A549 (cell line): ENCODE measurements at regions not wholly inside any gene's neighbourhood (a gene's known extent, or its start where the extent isn't known, plus 50 kb on each side); places are given as distances from the start of the nearest gene placed in this dataset.

Experiments used
- ATAC-seq, 2 experiments: fragments of 200-7000 bp in 1 of 2; fragments of >200 bp in 1 of 2; cut with Nextera tagmentation in 1 of 2; cut with Tn5 transposase in 1 of 2; 3 replicates each; pipeline versions ENCODE4 v1.8.0 to v1.9.1; 2018 to 2020; ENCODE audit warnings: mild to moderate bottlenecking in 1 of 2, moderate library complexity in 1 of 2
- CTCF ChIA-PET: fragments of 300-600 bp; sonication (Branson Sonifier 250); formaldehyde crosslinking; extraction: SDS; loops from one replicate; lab custom pipeline; 2021; ENCODE audit warnings: antibody characterized with exemption, inconsistent platforms; lab: Yijun Ruan, JAX
- POLR2A ChIA-PET: fragments of 350-600 bp; formaldehyde crosslinking; extraction: SDS; loops from one replicate; lab custom pipeline; 2021; ENCODE audit warnings: antibody characterized with exemption, inconsistent platforms; lab: Yijun Ruan, JAX
- DNase-seq, 2 experiments: peaks; one replicate each; pipeline versions ENCODE4 v3.0.0 to v3.0.0-alpha.2; 2011 to 2016; ENCODE audit warnings: low read depth in 1 of 2, low spot score in 1 of 2
- FAIRE-seq: peaks from 2 replicates; lab custom pipeline; 2011; peaks lifted over from hg19 to GRCh38; lab: Jason Lieb, UNC
- H3K27ac ChIP-seq, 2 experiments: fragments of >200 bp; sonication (Bioruptor Twin); formaldehyde crosslinking; 3 replicates each; pipeline ENCODE4 v1.5.1; 2016 to 2017
- H3K4me1 ChIP-seq: fragments of >200 bp; sonication (Bioruptor Twin); formaldehyde crosslinking; 3 replicates; pipeline ENCODE4 v1.6.1; 2016
- H3K4me2 ChIP-seq: fragments of >200 bp; sonication (Bioruptor Twin); formaldehyde crosslinking; 3 replicates; pipeline ENCODE4 v1.6.1; 2016
- H3K4me3 ChIP-seq: fragments of >200 bp; sonication (Bioruptor Twin); formaldehyde crosslinking; 3 replicates; pipeline ENCODE4 v1.5.1; 2016
- H3K9me3 ChIP-seq: fragments of >200 bp; sonication (Bioruptor Twin); formaldehyde crosslinking; 3 replicates; pipeline ENCODE4 v1.6.1; 2016
- CEBPB ChIP-seq, 2 experiments: fragments of >200 bp in 1 of 2; sonication (Bioruptor Twin) in 1 of 2; formaldehyde crosslinking in 1 of 2; IDR thresholded peaks; 2 replicates each; pipeline ENCODE4 v1.6.1; 2012 to 2016
- CHD2 ChIP-seq: fragments of 150-350 bp; IDR thresholded peaks from 2 replicates; pipeline ENCODE4 v1.6.1; 2014; ENCODE audit warnings: low read length; ENCODE audit not compliant: partially characterized antibody
- E2F6 ChIP-seq: IDR thresholded peaks from 2 replicates; pipeline ENCODE4 v1.6.1; 2012; ENCODE audit warnings: low read depth, borderline replicate concordance
- EHF ChIP-seq: fragments of 250-450 bp; sonication (Bioruptor Pico); IDR thresholded peaks from 2 replicates; pipeline ENCODE4 v1.5.0; 2020; ENCODE audit warnings: mild to moderate bottlenecking
- EHMT2 ChIP-seq: fragments of 200-600 bp; sonication (generic); IDR thresholded peaks from 2 replicates; pipeline ENCODE4 v1.6.1; 2016; ENCODE audit warnings: antibody characterized with exemption, low read depth, mild to moderate bottlenecking, moderate library complexity
- ELK1 ChIP-seq: fragments of 150-350 bp; IDR thresholded peaks from 2 replicates; pipeline ENCODE4 v1.6.1; 2014; ENCODE audit warnings: low read depth, mild to moderate bottlenecking, low read length
- FOSL2 ChIP-seq, 2 experiments: fragments of 450-650 bp in 1 of 2; fragments of >200 bp in 1 of 2; sonication (Bioruptor Twin) in 1 of 2; formaldehyde crosslinking; IDR thresholded peaks; 2 replicates each; pipeline versions ENCODE4 v1.5.0 to v1.6.1; 2016 to 2020; ENCODE audit warnings: mild to moderate bottlenecking in 1 of 2, moderate library complexity in 1 of 2
- HEYL ChIP-seq: fragments of 250-450 bp; sonication (Bioruptor Pico); IDR thresholded peaks from 2 replicates; pipeline ENCODE4 v1.8.0; 2021; ENCODE audit warnings: mild to moderate bottlenecking, moderate library complexity
- HOXB13 ChIP-seq: fragments of 250-450 bp; sonication (Bioruptor Pico); IDR thresholded peaks from 2 replicates; pipeline ENCODE4 v1.5.0; 2020; ENCODE audit warnings: low read depth, mild to moderate bottlenecking, moderate library complexity
- MAX ChIP-seq: IDR thresholded peaks from 2 replicates; pipeline ENCODE4 v1.6.1; 2012
- RCOR1 ChIP-seq: fragments of 150-350 bp; IDR thresholded peaks from 2 replicates; pipeline ENCODE4 v1.6.1; 2014; ENCODE audit warnings: antibody characterized with exemption, low read length, low read depth
- SREBF2 ChIP-seq: fragments of 450-650 bp; IDR thresholded peaks from 2 replicates; pipeline ENCODE4 v1.6.1; 2014; ENCODE audit warnings: mild to moderate bottlenecking, moderate library complexity
- ZFP36 ChIP-seq: fragments of 450-650 bp; IDR thresholded peaks from 2 replicates; pipeline ENCODE4 v1.6.1; 2014; ENCODE audit warnings: borderline replicate concordance; ENCODE audit not compliant: partially characterized antibody
- ZNF302 ChIP-seq: fragments of 250-450 bp; sonication (Bioruptor Pico); IDR thresholded peaks from 2 replicates; pipeline ENCODE4 v1.9.0; 2021; ENCODE audit warnings: inconsistent platforms, mild to moderate bottlenecking, moderate library complexity
- ZSCAN20 ChIP-seq: fragments of 250-450 bp; sonication (Bioruptor Pico); IDR thresholded peaks from 2 replicates; pipeline ENCODE4 v1.8.0; 2022; ENCODE audit warnings: mild to moderate bottlenecking, moderate library complexity
- whole genome bisulfite sequencing: methylation state at CpG from one replicate; pipeline ENCODE4 v1.1.6; 2017; ENCODE audit errors: missing lambda C conversion rate; 5-methylcytosine and 5-hydroxymethylcytosine counted together

- H3K27ac ChIP-seq = peak overlapping the region; percentile 74 to 85
- ATAC-seq (no peak), FAIRE-seq (no peak), DNase-seq (peak in 1 of 2 experiments; percentile 48)
- H3K4me1 ChIP-seq = peaks cover 53% of the 10 kb centered on the region
- no peak overlapping the region for H3K4me3 ChIP-seq
- no peaks in the 10 kb centered on the region for H3K9me3 ChIP-seq
- H3K4me2 ChIP-seq = peak overlapping the region; percentile 69
- TF ChIP-seq ZNF302 (no peak), ZSCAN20 (CRISPR knock-in tag) (no peak), FOSL2 (IDR thresholded peaks at IDR 0.05) (no peak), FOSL2 (CRISPR knock-in tag; IDR thresholded peaks at IDR 0.05) (peak; percentile 42), EHMT2 (no peak), MAX (no peak), EHF (no peak)
- POLR2A ChIA-PET = no interaction called here
- 55% methylated on average over 2 of the region's 2 CpGs for WGBS
- CTCF ChIA-PET = no interaction called here
These were observed 81.6 kb upstream of the CD55 start for GRCh38 chr1:207239874-207240273.

- Histone ChIP-seq H3K27ac (peak overlapping the region; percentile 74 to 85), H3K4me1 (peaks cover 57% of the 10 kb centered on the region), H3K4me3 (no peak overlapping the region), H3K4me2 (peak overlapping the region; percentile 69), H3K9me3 (no peaks in the 10 kb centered on the region)
- TF ChIP-seq EHMT2 (no peak), E2F6 (peak; percentile 66; the same call in 1 of the 2 replicates), HEYL (CRISPR knock-in tag) (no peak), MAX (peak; percentile 78), CHD2 (no peak), FOSL2 (IDR thresholded peaks at IDR 0.05) (no peak), FOSL2 (CRISPR knock-in tag; IDR thresholded peaks at IDR 0.05) (peak; percentile 63)
- ATAC-seq = peak; percentile 39 to 64; a peak in 4 of 6 replicates
- peak in 1 of 2 experiments; percentile 69 for DNase-seq
- 36% methylated on average over 5 of the region's 5 CpGs for WGBS
- no peak for FAIRE-seq
- ChIA-PET POLR2A (interaction anchor here (1.2 kb wide), 1 partner anchor 81 kb away, joined by 3 read pairs; the partner anchor contains the start of gene CD55), CTCF (no interaction called here)
These were observed 81.0 kb upstream of the CD55 start for GRCh38 chr1:207240325-207241101.

GRCh38 chr1:207241164-207241934 lies 80.1 kb upstream of the CD55 start:
- ChIA-PET POLR2A (interaction anchor here (1.2 kb wide), 1 partner anchor 80 kb away, joined by 3 read pairs; the partner anchor contains the start of gene CD55), CTCF (no interaction called here)
- FAIRE-seq = no peak
- ATAC-seq = peak; percentile 45 to 68; a peak in 5 of 6 replicates
- H3K9me3 ChIP-seq = no peaks in the 10 kb centered on the region
- peaks cover 57% of the 10 kb centered on the region for H3K4me1 ChIP-seq
- no peak overlapping the region for H3K4me3 ChIP-seq
- TF ChIP-seq ZFP36 (no peak), HOXB13 (CRISPR knock-in tag) (no peak), CEBPB (IDR thresholded peaks at IDR 0.05) (0 out of 4 replicates have a peak, but pooled peaks have one; percentile 9 to 26), SREBF2 (no peak), RCOR1 (no peak), ELK1 (no peak)
- TF ChIP-seq, all 56 proteins: peak for 1
- Histone ChIP-seq H3K4me2 (peak overlapping the region; percentile 69), H3K27ac (peak overlapping the region; percentile 74 to 85)
- WGBS = 27% methylated on average over 5 of the region's 5 CpGs
- peak in 1 of 2 experiments; percentile 27 for DNase-seq
